RPMI7951 (cell line): ENCODE measurements at regions not wholly inside any gene's neighbourhood (a gene's known extent, or its start where the extent isn't known, plus 50 kb on each side); places are given as distances from the start of the nearest gene placed in this dataset.
"Not testable (repeated sequence)": the region's sequence is repeated elsewhere in the genome, so short reads cannot be mapped to it uniquely, and the experiment has no call there.

ENCODE experiments used
- DNase-seq: peaks from one replicate; pipeline ENCODE4 v3.0.0-alpha.2; 2012; ENCODE audit warnings: low read depth

GRCh38 chrX:56130031-56130430 is 102.1 kb upstream of the KLF8 start:
- no peak for DNase-seq

- DNase-seq = no peak
Measured at GRCh38 chrX:56130436-56130835, 101.7 kb upstream of the KLF8 start.

- not testable (repeated sequence) for DNase-seq
Measured at GRCh38 chrX:56164135-56164534, 68.0 kb upstream of the KLF8 start.
